H9 (cell line): ENCODE measurements at regions not wholly inside any gene's neighbourhood (a gene's known extent, or its start where the extent isn't known, plus 50 kb on each side); places are given as distances from the start of the nearest gene placed in this dataset.

Experiments
- DNase-seq: peaks from one replicate; pipeline ENCODE4 v3.0.0-alpha.2; 2017
- H2AFZ ChIP-seq: one replicate; pipeline ENCODE4 v1.6.1; 2013; ENCODE audit warnings: mild to moderate bottlenecking, low read length, control low read depth, moderate library complexity
- H2AK5ac ChIP-seq: 2 replicates; pipeline ENCODE4 v1.6.1; 2013; ENCODE audit warnings: low read length, control low read depth, mixed read lengths; ENCODE audit not compliant: insufficient read length
- H2BK120ac ChIP-seq: one replicate; pipeline ENCODE4 v1.6.1; 2013; ENCODE audit warnings: low read depth, mild to moderate bottlenecking, low read length, control low read depth, inconsistent platforms; ENCODE audit not compliant: poor library complexity, severe bottlenecking
- H2BK12ac ChIP-seq: 2 replicates; pipeline ENCODE4 v1.6.1; 2013; ENCODE audit warnings: low read length, control low read depth, mixed read lengths, low read depth; ENCODE audit not compliant: insufficient read length
- H2BK15ac ChIP-seq: 2 replicates; pipeline ENCODE4 v1.6.1; 2013; ENCODE audit warnings: low read depth, low read length, control low read depth
- H2BK20ac ChIP-seq: one replicate; pipeline ENCODE4 v1.6.1; 2013; ENCODE audit warnings: low read depth, mild to moderate bottlenecking, low read length, control low read depth, inconsistent platforms; ENCODE audit not compliant: poor library complexity, severe bottlenecking
- H2BK5ac ChIP-seq: 2 replicates; pipeline ENCODE4 v1.6.1; 2013; ENCODE audit warnings: low read length, control low read depth, mixed read lengths; ENCODE audit not compliant: insufficient read length
- H3K14ac ChIP-seq: 2 replicates; pipeline ENCODE4 v1.6.1; 2013; ENCODE audit warnings: low read length, control low read depth; ENCODE audit not compliant: insufficient read depth
- H3K18ac ChIP-seq: 2 replicates; pipeline ENCODE4 v1.6.1; 2013; ENCODE audit warnings: low read depth, mild to moderate bottlenecking, mixed read lengths, low read length, control low read depth; ENCODE audit not compliant: insufficient read length
- H3K23ac ChIP-seq: 2 replicates; pipeline ENCODE4 v1.6.1; 2013; ENCODE audit warnings: low read length, control low read depth, mixed read lengths, low read depth; ENCODE audit not compliant: insufficient read length
- H3K23me2 ChIP-seq: 2 replicates; pipeline ENCODE4 v1.6.1; 2013; ENCODE audit warnings: low read depth, mild to moderate bottlenecking, mixed read lengths, low read length, control low read depth; ENCODE audit not compliant: insufficient read length, poor library complexity, severe bottlenecking
- H3K27ac ChIP-seq: 2 replicates; pipeline ENCODE4 v1.5.1; 2013; ENCODE audit warnings: low read length, control low read depth, mixed read lengths, low read depth; ENCODE audit not compliant: insufficient read length
- H3K27me3 ChIP-seq: 2 replicates; pipeline ENCODE4 v1.6.1; 2013; ENCODE audit warnings: low read length, control low read depth, inconsistent platforms; ENCODE audit not compliant: insufficient read depth
- H3K4ac ChIP-seq: 2 replicates; pipeline ENCODE4 v1.6.1; 2013; ENCODE audit warnings: low read depth, mild to moderate bottlenecking, control low read depth, inconsistent platforms, low read length, moderate library complexity
- H3K4me1 ChIP-seq: 2 replicates; pipeline ENCODE4 v1.6.1; 2013; ENCODE audit warnings: low read length, control low read depth, inconsistent platforms; ENCODE audit not compliant: insufficient read depth
- H3K4me2 ChIP-seq: 2 replicates; pipeline ENCODE4 v1.6.1; 2013; ENCODE audit warnings: low read length, control low read depth, mixed read lengths; ENCODE audit not compliant: insufficient read length, insufficient read depth
- H3K56ac ChIP-seq: 2 replicates; pipeline ENCODE4 v1.6.1; 2013; ENCODE audit warnings: low read depth, mild to moderate bottlenecking, mixed read lengths, low read length, control low read depth; ENCODE audit not compliant: insufficient read length
- H3K79me1 ChIP-seq: 2 replicates; pipeline ENCODE4 v1.6.1; 2013; ENCODE audit warnings: low read depth, mild to moderate bottlenecking, moderate library complexity, low read length, control low read depth, inconsistent platforms; ENCODE audit not compliant: insufficient read depth, poor library complexity, severe bottlenecking
- H3K79me2 ChIP-seq: 2 replicates; pipeline ENCODE4 v1.6.1; 2013; ENCODE audit warnings: low read length, control low read depth, inconsistent platforms; ENCODE audit not compliant: insufficient read depth
- H3K9ac ChIP-seq: 2 replicates; pipeline ENCODE4 v1.6.1; 2013; ENCODE audit warnings: low read length, control low read depth, mixed read lengths; ENCODE audit not compliant: insufficient read length; ENCODE audit errors: extremely low read depth
- H3K9me3 ChIP-seq: one replicate; pipeline ENCODE4 v1.6.1; 2013; ENCODE audit warnings: low read depth, low read length, inconsistent platforms; ENCODE audit not compliant: control insufficient read depth
- H3T11ph ChIP-seq: one replicate; pipeline ENCODE4 v1.6.1; 2013; ENCODE audit warnings: mild to moderate bottlenecking, low read length, control low read depth, inconsistent platforms
- H4K20me1 ChIP-seq: one replicate; pipeline ENCODE4 v1.6.1; 2013; ENCODE audit not compliant: control insufficient read depth, insufficient read length, insufficient read depth
- H4K5ac ChIP-seq: 2 replicates; pipeline ENCODE4 v1.6.1; 2013; ENCODE audit warnings: low read depth, mild to moderate bottlenecking, mixed read lengths, low read length, control low read depth; ENCODE audit not compliant: insufficient read length
- H4K8ac ChIP-seq: replicated peaks from 2 replicates; pipeline ENCODE4 v1.6.1; 2013; ENCODE audit warnings: low read length, control low read depth, mixed read lengths, low read depth; ENCODE audit not compliant: insufficient read length
- H4K91ac ChIP-seq: 2 replicates; pipeline ENCODE4 v1.6.1; 2013; ENCODE audit warnings: low read depth, mild to moderate bottlenecking, moderate library complexity, mixed read lengths, low read length, control low read depth; ENCODE audit not compliant: insufficient read length
- H3K27ac Mint-ChIP-seq, 3 experiments: 2 replicates in 2 of 3; 3 replicates in 1 of 3; pipeline ENCODE4 v1.8.0; 2020 to 2021; ENCODE audit warnings: mixed read lengths in 3 of 3, mild to moderate bottlenecking in 1 of 3, moderate library complexity in 1 of 3
- H3K27me3 Mint-ChIP-seq: 2 replicates; pipeline ENCODE4 v1.8.0; 2021; ENCODE audit warnings: low read depth, mild to moderate bottlenecking, moderate library complexity, mixed read lengths
- H3K36me3 Mint-ChIP-seq, 3 experiments: 2 replicates in 2 of 3; 3 replicates in 1 of 3; pipeline ENCODE4 v1.8.0; 2020 to 2021; ENCODE audit warnings: low read depth in 3 of 3, mixed read lengths in 3 of 3; ENCODE audit not compliant: insufficient read depth in 1 of 3
- H3K4me1 Mint-ChIP-seq, 2 experiments: 2 replicates each; pipeline ENCODE4 v1.8.0; 2020; ENCODE audit warnings: mixed read lengths in 2 of 2
- H3K4me3 Mint-ChIP-seq, 2 experiments: 2 replicates in 1 of 2; 3 replicates in 1 of 2; pipeline ENCODE4 v1.8.0; 2020 to 2021; ENCODE audit warnings: mild to moderate bottlenecking in 2 of 2, mixed read lengths in 2 of 2, moderate library complexity in 1 of 2
- H3K9me3 Mint-ChIP-seq, 2 experiments: 2 replicates in 1 of 2; 3 replicates in 1 of 2; pipeline ENCODE4 v1.8.0; 2020; ENCODE audit warnings: mild to moderate bottlenecking in 2 of 2, mixed read lengths in 2 of 2, moderate library complexity in 1 of 2
- CTCF ChIP-seq: fragments of 200-600 bp; sonication (generic); conservative IDR thresholded peaks from 3 replicates; pipeline ENCODE4 v1.8.0; 2021; ENCODE audit warnings: antibody characterized with exemption, mild to moderate bottlenecking
- WGBS: extraction: QIAGEN DNeasy Blood & Tissue Kit; methylation state at CpG from one replicate; pipeline ENCODE4 v1.1.7; 2013; ENCODE audit warnings: missing lambda C conversion rate, low lambda C conversion rate, mixed read lengths; ENCODE audit not compliant: insufficient read length; ENCODE audit errors: extremely low coverage; 5-methylcytosine and 5-hydroxymethylcytosine counted together

GRCh38 chr6:21371061-21371460, 222.5 kb upstream of the SOX4 start:
- Histone ChIP-seq H3K18ac (no peak overlapping the region), H3K56ac (no peak overlapping the region), H2BK12ac (no peak overlapping the region), H4K20me1 (no peaks in the 10 kb centered on the region), H2BK15ac (no peak overlapping the region), H3K14ac (no peak overlapping the region), H4K5ac (no peak overlapping the region), H3K4ac (no peak overlapping the region), H2BK5ac (no peak overlapping the region), H4K8ac (no peak overlapping the region), H3K4me1 (peaks cover 5% of the 10 kb centered on the region), H3K9me3 (no peaks in the 10 kb centered on the region), H2BK120ac (no peak overlapping the region), H2BK20ac (no peak overlapping the region), H2AFZ (no peak overlapping the region), H3K79me2 (no peaks in the 10 kb centered on the region), H3K9ac (no peak overlapping the region), H4K91ac (no peak overlapping the region), H3T11ph (no peak overlapping the region), H3K23me2 (no peaks in the 10 kb centered on the region), H3K27me3 (no peaks in the 10 kb centered on the region), H3K4me2 (no peak overlapping the region), H3K27ac (no peak overlapping the region), H3K23ac (no peak overlapping the region), H2AK5ac (no peak overlapping the region), H3K79me1 (no peaks in the 10 kb centered on the region)
- peaks cover 3 to 5% (median 4%) of the 10 kb centered on the region in 3 experiments; a peak in 6 of 7 replicates for H3K36me3 Mint-ChIP-seq
- H3K9me3 Mint-ChIP-seq = peaks cover 0 to 5% of the 10 kb centered on the region in 2 experiments; a peak in 3 of 5 replicates
- no peak overlapping the region for H3K27ac Mint-ChIP-seq
- no CpG with 5 or more reads among the region's 1 CpG for WGBS
- DNase-seq = no peak
- TF ChIP-seq CTCF = no peak
- H3K4me3 Mint-ChIP-seq = no peak overlapping the region
- no peaks in the 10 kb centered on the region for H3K27me3 Mint-ChIP-seq
- peaks cover 36 to 57% of the 10 kb centered on the region in 2 experiments for H3K4me1 Mint-ChIP-seq
